ENCODE measurements at regions not wholly inside any gene's neighbourhood (a gene's known extent, or its start where the extent isn't known, plus 50 kb on each side); places are given as distances from the start of the nearest gene placed in this dataset.

DNA sequence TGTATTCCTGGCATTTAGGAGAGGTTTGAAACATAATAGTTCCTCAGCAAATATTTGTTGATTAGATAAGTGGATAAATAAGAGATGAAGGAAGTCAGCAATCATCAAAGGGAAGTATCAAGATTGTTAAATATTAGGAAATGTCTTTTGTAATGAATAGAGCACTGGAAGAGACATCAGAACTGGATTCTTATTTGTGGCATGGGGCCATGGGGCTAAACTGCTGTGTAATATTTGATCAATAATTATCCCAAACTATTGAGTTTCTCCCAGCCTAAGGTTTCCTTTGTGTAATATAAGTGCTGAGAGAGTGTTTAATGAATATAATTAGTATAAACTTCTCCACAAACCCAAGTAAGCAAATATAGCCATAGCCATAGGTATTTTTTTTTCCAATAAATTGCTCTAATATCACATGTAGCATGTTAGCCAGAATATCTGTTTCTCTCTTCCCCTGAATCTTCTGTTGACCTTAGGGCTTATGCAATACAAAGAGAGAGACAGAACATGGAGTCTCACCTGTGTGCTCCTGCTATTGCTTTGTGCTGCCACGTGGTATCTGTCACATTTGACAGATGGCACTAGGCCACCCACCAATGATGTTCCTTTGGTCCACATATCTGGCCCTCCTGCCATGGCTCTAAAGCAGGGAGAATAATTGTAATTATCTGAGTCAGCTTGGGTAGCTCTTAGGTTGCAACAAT is 658.7 kb downstream of the SOX5 start (continued):
- TF ChIP-seq, protein P1, sequence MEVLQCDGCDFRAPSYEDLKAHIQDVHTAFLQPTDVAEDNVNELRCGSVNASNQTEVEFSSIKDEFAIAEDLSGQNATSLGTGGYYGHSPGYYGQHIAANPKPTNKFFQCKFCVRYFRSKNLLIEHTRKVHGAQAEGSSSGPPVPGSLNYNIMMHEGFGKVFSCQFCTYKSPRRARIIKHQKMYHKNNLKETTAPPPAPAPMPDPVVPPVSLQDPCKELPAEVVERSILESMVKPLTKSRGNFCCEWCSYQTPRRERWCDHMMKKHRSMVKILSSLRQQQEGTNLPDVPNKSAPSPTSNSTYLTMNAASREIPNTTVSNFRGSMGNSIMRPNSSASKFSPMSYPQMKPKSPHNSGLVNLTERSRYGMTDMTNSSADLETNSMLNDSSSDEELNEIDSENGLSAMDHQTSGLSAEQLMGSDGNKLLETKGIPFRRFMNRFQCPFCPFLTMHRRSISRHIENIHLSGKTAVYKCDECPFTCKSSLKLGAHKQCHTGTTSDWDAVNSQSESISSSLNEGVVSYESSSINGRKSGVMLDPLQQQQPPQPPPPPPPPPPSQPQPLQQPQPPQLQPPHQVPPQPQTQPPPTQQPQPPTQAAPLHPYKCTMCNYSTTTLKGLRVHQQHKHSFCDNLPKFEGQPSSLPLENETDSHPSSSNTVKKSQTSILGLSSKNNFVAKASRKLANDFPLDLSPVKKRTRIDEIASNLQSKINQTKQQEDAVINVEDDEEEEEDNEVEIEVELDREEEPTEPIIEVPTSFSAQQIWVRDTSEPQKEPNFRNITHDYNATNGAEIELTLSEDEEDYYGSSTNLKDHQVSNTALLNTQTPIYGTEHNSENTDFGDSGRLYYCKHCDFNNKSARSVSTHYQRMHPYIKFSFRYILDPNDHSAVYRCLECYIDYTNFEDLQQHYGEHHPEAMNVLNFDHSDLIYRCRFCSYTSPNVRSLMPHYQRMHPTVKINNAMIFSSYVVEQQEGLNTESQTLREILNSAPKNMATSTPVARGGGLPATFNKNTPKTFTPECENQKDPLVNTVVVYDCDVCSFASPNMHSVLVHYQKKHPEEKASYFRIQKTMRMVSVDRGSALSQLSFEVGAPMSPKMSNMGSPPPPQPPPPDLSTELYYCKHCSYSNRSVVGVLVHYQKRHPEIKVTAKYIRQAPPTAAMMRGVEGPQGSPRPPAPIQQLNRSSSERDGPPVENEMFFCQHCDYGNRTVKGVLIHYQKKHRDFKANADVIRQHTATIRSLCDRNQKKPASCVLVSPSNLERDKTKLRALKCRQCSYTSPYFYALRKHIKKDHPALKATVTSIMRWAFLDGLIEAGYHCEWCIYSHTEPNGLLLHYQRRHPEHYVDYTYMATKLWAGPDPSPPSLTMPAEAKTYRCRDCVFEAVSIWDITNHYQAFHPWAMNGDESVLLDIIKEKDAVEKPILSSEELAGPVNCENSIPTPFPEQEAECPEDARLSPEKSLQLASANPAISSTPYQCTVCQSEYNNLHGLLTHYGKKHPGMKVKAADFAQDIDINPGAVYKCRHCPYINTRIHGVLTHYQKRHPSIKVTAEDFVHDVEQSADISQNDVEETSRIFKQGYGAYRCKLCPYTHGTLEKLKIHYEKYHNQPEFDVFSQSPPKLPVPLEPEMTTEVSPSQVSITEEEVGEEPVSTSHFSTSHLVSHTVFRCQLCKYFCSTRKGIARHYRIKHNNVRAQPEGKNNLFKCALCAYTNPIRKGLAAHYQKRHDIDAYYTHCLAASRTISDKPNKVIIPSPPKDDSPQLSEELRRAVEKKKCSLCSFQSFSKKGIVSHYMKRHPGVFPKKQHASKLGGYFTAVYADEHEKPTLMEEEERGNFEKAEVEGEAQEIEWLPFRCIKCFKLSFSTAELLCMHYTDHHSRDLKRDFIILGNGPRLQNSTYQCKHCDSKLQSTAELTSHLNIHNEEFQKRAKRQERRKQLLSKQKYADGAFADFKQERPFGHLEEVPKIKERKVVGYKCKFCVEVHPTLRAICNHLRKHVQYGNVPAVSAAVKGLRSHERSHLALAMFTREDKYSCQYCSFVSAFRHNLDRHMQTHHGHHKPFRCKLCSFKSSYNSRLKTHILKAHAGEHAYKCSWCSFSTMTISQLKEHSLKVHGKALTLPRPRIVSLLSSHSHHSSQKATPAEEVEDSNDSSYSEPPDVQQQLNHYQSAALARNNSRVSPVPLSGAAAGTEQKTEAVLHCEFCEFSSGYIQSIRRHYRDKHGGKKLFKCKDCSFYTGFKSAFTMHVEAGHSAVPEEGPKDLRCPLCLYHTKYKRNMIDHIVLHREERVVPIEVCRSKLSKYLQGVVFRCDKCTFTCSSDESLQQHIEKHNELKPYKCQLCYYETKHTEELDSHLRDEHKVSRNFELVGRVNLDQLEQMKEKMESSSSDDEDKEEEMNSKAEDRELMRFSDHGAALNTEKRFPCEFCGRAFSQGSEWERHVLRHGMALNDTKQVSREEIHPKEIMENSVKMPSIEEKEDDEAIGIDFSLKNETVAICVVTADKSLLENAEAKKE (CRISPR knock-in tag; IDR thresholded peaks at IDR 0.05): no peak
- TF ChIP-seq REST (IDR thresholded peaks at IDR 0.05; ENCODE audit: unreplicated experiment) (no peak), ZNF331 (CRISPR knock-in tag; IDR thresholded peaks at IDR 0.05; ENCODE audit: low read depth) (no peak), NANOG (IDR thresholded peaks at IDR 0.05; ENCODE audit: borderline replicate concordance) (no peak)
- TF ChIP-seq, protein P2, sequence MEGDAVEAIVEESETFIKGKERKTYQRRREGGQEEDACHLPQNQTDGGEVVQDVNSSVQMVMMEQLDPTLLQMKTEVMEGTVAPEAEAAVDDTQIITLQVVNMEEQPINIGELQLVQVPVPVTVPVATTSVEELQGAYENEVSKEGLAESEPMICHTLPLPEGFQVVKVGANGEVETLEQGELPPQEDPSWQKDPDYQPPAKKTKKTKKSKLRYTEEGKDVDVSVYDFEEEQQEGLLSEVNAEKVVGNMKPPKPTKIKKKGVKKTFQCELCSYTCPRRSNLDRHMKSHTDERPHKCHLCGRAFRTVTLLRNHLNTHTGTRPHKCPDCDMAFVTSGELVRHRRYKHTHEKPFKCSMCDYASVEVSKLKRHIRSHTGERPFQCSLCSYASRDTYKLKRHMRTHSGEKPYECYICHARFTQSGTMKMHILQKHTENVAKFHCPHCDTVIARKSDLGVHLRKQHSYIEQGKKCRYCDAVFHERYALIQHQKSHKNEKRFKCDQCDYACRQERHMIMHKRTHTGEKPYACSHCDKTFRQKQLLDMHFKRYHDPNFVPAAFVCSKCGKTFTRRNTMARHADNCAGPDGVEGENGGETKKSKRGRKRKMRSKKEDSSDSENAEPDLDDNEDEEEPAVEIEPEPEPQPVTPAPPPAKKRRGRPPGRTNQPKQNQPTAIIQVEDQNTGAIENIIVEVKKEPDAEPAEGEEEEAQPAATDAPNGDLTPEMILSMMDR (conservative IDR thresholded peaks at IDR 0.05; ENCODE audit: low read depth in 2 of 2): no peak

All from GM23338 (cell line).